MM.1S (cell line): ENCODE measurements at regions not wholly inside any gene's neighbourhood (a gene's known extent, or its start where the extent isn't known, plus 50 kb on each side); places are given as distances from the start of the nearest gene placed in this dataset.

Experiments used
- DNase-seq: peaks from one replicate; pipeline ENCODE4 v3.0.0-alpha.2; 2015
- H2AFZ ChIP-seq: fragments of 300-600 bp; sonication (generic); 2 replicates; pipeline ENCODE4 v1.6.0; 2016; ENCODE audit warnings: antibody characterized with exemption, low read length
- H3F3A ChIP-seq: fragments of 300-600 bp; sonication (generic); 2 replicates; pipeline ENCODE4 v1.6.1; 2016; ENCODE audit warnings: mild to moderate bottlenecking, antibody characterized with exemption, low read length, moderate library complexity, mixed read lengths; ENCODE audit not compliant: insufficient read depth
- H3K27ac ChIP-seq: fragments of 300-600 bp; sonication (generic); 2 replicates; pipeline ENCODE4 v1.5.1; 2016; ENCODE audit warnings: mild to moderate bottlenecking, low read length
- H3K27me3 ChIP-seq: fragments of 300-600 bp; sonication (generic); replicated peaks from 2 replicates; pipeline ENCODE4 v1.6.0; 2016; ENCODE audit warnings: low read length; ENCODE audit not compliant: insufficient read depth
- H3K36me3 ChIP-seq: fragments of 300-600 bp; sonication (generic); replicated peaks from 2 replicates; pipeline ENCODE4 v1.6.1; 2016; ENCODE audit warnings: mild to moderate bottlenecking, low read length, mixed read lengths; ENCODE audit not compliant: insufficient read depth
- H3K4me1 ChIP-seq: fragments of 300-600 bp; sonication (generic); 2 replicates; pipeline ENCODE4 v1.6.1; 2016; ENCODE audit warnings: low read length, mixed read lengths
- H3K4me2 ChIP-seq: fragments of 300-600 bp; sonication (generic); 2 replicates; pipeline ENCODE4 v1.6.0; 2016; ENCODE audit warnings: low read depth, low read length
- H3K4me3 ChIP-seq: fragments of 300-600 bp; sonication (generic); 2 replicates; pipeline ENCODE4 v1.5.1; 2016; ENCODE audit warnings: low read length, mixed read lengths
- H3K79me2 ChIP-seq: fragments of 300-600 bp; sonication (generic); 2 replicates; pipeline ENCODE4 v1.6.1; 2016; ENCODE audit warnings: mixed run types, low read length, mixed read lengths
- H3K9ac ChIP-seq: fragments of 300-600 bp; sonication (generic); 2 replicates; pipeline ENCODE4 v1.6.1; 2016; ENCODE audit warnings: low read length, mixed read lengths
- H3K9me2 ChIP-seq: fragments of 300-600 bp; sonication (generic); replicated peaks from 2 replicates; pipeline ENCODE4 v1.6.1; 2016; ENCODE audit warnings: mild to moderate bottlenecking, low read length, mixed read lengths; ENCODE audit not compliant: insufficient read depth
- H3K9me3 ChIP-seq: fragments of 300-600 bp; sonication (generic); replicated peaks from 2 replicates; pipeline ENCODE4 v1.6.1; 2016; ENCODE audit warnings: mild to moderate bottlenecking, low read length, mixed read lengths; ENCODE audit not compliant: insufficient read depth
- H4K20me1 ChIP-seq: fragments of 300-600 bp; sonication (generic); 2 replicates; pipeline ENCODE4 v1.6.1; 2016; ENCODE audit warnings: mild to moderate bottlenecking, low read length, moderate library complexity, mixed read lengths; ENCODE audit not compliant: insufficient read depth
- CTCF ChIP-seq: fragments of 300-600 bp; sonication (generic); IDR thresholded peaks from 2 replicates; pipeline ENCODE4 v1.5.1; 2016; ENCODE audit warnings: antibody characterized with exemption, low read length, mixed read lengths
- EZH2 ChIP-seq: fragments of 300-600 bp; sonication (generic); optimal IDR thresholded peaks from 2 replicates; pipeline ENCODE3; 2017; ENCODE audit warnings: low read depth, mild to moderate bottlenecking, antibody characterized with exemption, low read length, mixed read lengths
- EZH2phosphoT487 ChIP-seq: fragments of 300-600 bp; sonication (generic); IDR thresholded peaks from 2 replicates; pipeline ENCODE4 v1.6.1; 2018; ENCODE audit warnings: antibody characterized with exemption, low read length

- H3F3A ChIP-seq: no peaks in the 10 kb centered on the region
- H3K9me2 ChIP-seq: no peaks in the 10 kb centered on the region
- H3K36me3 ChIP-seq: no peaks in the 10 kb centered on the region
- no peak overlapping the region for H2AFZ ChIP-seq
- DNase-seq: no peak
- no peaks in the 10 kb centered on the region for H3K79me2 ChIP-seq
- no peaks in the 10 kb centered on the region for H3K9me3 ChIP-seq
- no peak overlapping the region for H3K27ac ChIP-seq
- H3K4me1 ChIP-seq: no peaks in the 10 kb centered on the region
- H3K4me3 ChIP-seq: no peak overlapping the region
- H3K27me3 ChIP-seq: no peaks in the 10 kb centered on the region
- TF ChIP-seq CTCF (no peak), EZH2 (no peak), EZH2phosphoT487 (no peak)
- no peaks in the 10 kb centered on the region for H4K20me1 ChIP-seq
- H3K9ac ChIP-seq: no peak overlapping the region
- no peak overlapping the region for H3K4me2 ChIP-seq
These were observed 278.1 kb upstream of the SYNCRIP start for GRCh38 chr6:85920782-85921181.

- Histone ChIP-seq H3K4me2 (no peak overlapping the region), H2AFZ (no peak overlapping the region), H3K79me2 (no peaks in the 10 kb centered on the region), H3K9ac (no peak overlapping the region), H3F3A (no peaks in the 10 kb centered on the region), H4K20me1 (no peaks in the 10 kb centered on the region), H3K9me3 (no peaks in the 10 kb centered on the region), H3K4me1 (no peaks in the 10 kb centered on the region), H3K9me2 (no peaks in the 10 kb centered on the region), H3K27me3 (no peaks in the 10 kb centered on the region), H3K36me3 (no peaks in the 10 kb centered on the region), H3K27ac (no peak overlapping the region), H3K4me3 (no peak overlapping the region)
- no peak for TF ChIP-seq CTCF
- DNase-seq: no peak
These were observed 274.8 kb upstream of the SYNCRIP start for GRCh38 chr6:85917522-85917921.

- no peak overlapping the region for H3K9ac ChIP-seq
- H3K4me2 ChIP-seq: no peak overlapping the region
- no peak overlapping the region for H3K27ac ChIP-seq
- H4K20me1 ChIP-seq: no peaks in the 10 kb centered on the region
- no peaks in the 10 kb centered on the region for H3K9me2 ChIP-seq
- no peaks in the 10 kb centered on the region for H3K27me3 ChIP-seq
- TF ChIP-seq CTCF (no peak), EZH2phosphoT487 (no peak), EZH2 (no peak)
- H3F3A ChIP-seq: no peaks in the 10 kb centered on the region
- H3K9me3 ChIP-seq: no peaks in the 10 kb centered on the region
- no peak overlapping the region for H2AFZ ChIP-seq
- no peaks in the 10 kb centered on the region for H3K36me3 ChIP-seq
- H3K79me2 ChIP-seq: no peaks in the 10 kb centered on the region
- no peak overlapping the region for H3K4me3 ChIP-seq
- DNase-seq: no peak
- no peaks in the 10 kb centered on the region for H3K4me1 ChIP-seq
These were observed 270.3 kb upstream of the SYNCRIP start for GRCh38 chr6:85913001-85913400.

GRCh38 chr6:85912582-85912981 lies 269.9 kb upstream of the SYNCRIP start:
- H3K9ac ChIP-seq: no peak overlapping the region
- no peaks in the 10 kb centered on the region for H3K4me1 ChIP-seq
- TF ChIP-seq CTCF (no peak), EZH2phosphoT487 (no peak), EZH2 (no peak)
- no peak overlapping the region for H2AFZ ChIP-seq
- no peaks in the 10 kb centered on the region for H3K27me3 ChIP-seq
- no peak for DNase-seq
- H4K20me1 ChIP-seq: no peaks in the 10 kb centered on the region
- no peaks in the 10 kb centered on the region for H3K79me2 ChIP-seq
- no peaks in the 10 kb centered on the region for H3F3A ChIP-seq
- H3K4me2 ChIP-seq: no peak overlapping the region
- no peaks in the 10 kb centered on the region for H3K9me2 ChIP-seq
- H3K4me3 ChIP-seq: no peak overlapping the region
- H3K9me3 ChIP-seq: no peaks in the 10 kb centered on the region
- no peaks in the 10 kb centered on the region for H3K36me3 ChIP-seq
- H3K27ac ChIP-seq: no peak overlapping the region
